ENCODE measurements at regions not wholly inside any gene's neighbourhood (a gene's known extent, or its start where the extent isn't known, plus 50 kb on each side); places are given as distances from the start of the nearest gene placed in this dataset.

- H3K79me2 ChIP-seq (ENCODE audit: insufficient read depth, low read length): no peaks in the 10 kb centered on the region
- CTCF ChIA-PET: no interaction called here
- BruUV-seq (replicated peaks): no TSS peak
- no peak overlapping the region for H3K27ac ChIP-seq (ENCODE audit: low read depth, low read length)
- intact Hi-C loops (cut with micrococcal nuclease): no loop called here
- TF ChIP-seq ELF1 (IDR thresholded peaks at IDR 0.05; ENCODE audit: borderline replicate concordance, low read depth) (no peak), YY1 (IDR thresholded peaks at IDR 0.05; ENCODE audit: extremely low read depth, insufficient replicate concordance, low read depth, low read length) (no peak), CEBPB (IDR thresholded peaks at IDR 0.05; ENCODE audit: low read depth) (no peak), ZBTB33 (IDR thresholded peaks at IDR 0.05; ENCODE audit: extremely low read depth, insufficient replicate concordance, low read length) (no peak), POLR2A (IDR thresholded peaks at IDR 0.05; ENCODE audit: borderline replicate concordance, extremely low read depth, insufficient read depth, insufficient read length) (no peak), RAD21 (IDR thresholded peaks at IDR 0.05; ENCODE audit: low read depth) (no peak), ATF3 (IDR thresholded peaks at IDR 0.05) (no peak), CTCF (IDR thresholded peaks at IDR 0.05 in 2 of 3, conservative IDR thresholded peaks at IDR 0.05 in 1 of 3; ENCODE audit: borderline replicate concordance in 1 of 3, insufficient read depth in 1 of 3, low read depth in 2 of 3, low read length in 2 of 3) (no peak), JUND (IDR thresholded peaks at IDR 0.05) (no peak), FOSL1 (IDR thresholded peaks at IDR 0.05; ENCODE audit: low read depth) (no peak), EZH2phosphoT487 (IDR thresholded peaks at IDR 0.05; ENCODE audit: borderline replicate concordance) (no peak), TCF7L2 (IDR thresholded peaks at IDR 0.05; ENCODE audit: borderline replicate concordance, extremely low read depth, insufficient read depth, insufficient read length) (no peak), MAX (IDR thresholded peaks at IDR 0.05) (no peak)
- H3K4me3 ChIP-seq (replicated peaks in 1 of 2; ENCODE audit: low read depth in 1 of 2, low read length in 2 of 2): no peak overlapping the region
- ATAC-seq (no peak), DNase-seq (ENCODE audit: low read depth, low spot score) (no peak)
- H3K4me2 ChIP-seq (ENCODE audit: low read length): no peak overlapping the region
- no peaks in the 10 kb centered on the region for H3K4me1 ChIP-seq (ENCODE audit: control insufficient read depth in 1 of 2, insufficient read depth in 2 of 2, low read length in 2 of 2)
- no peaks in the 10 kb centered on the region for H3K36me3 ChIP-seq (ENCODE audit: control insufficient read depth in 1 of 2, insufficient read depth in 2 of 2, low read length in 2 of 2)
- H2AFZ ChIP-seq (ENCODE audit: low read depth, low read length, poor library complexity, severe bottlenecking): no peak overlapping the region
- H3K27me3 ChIP-seq (ENCODE audit: insufficient read depth, low read length): no peaks in the 10 kb centered on the region
- no peaks in the 10 kb centered on the region for H4K20me1 ChIP-seq (ENCODE audit: insufficient read depth)
- H3K9me2 ChIP-seq (ENCODE audit: insufficient read depth): no peaks in the 10 kb centered on the region
- POLR2A ChIA-PET: no interaction called here
- RAD21 ChIA-PET (ENCODE audit: low non-redundant PET in 1 of 2, low total read pairs in 2 of 2, uncharacterized antibody in 2 of 2, unreplicated experiment in 2 of 2): no interaction called here
- no peak overlapping the region for H3K9ac ChIP-seq (ENCODE audit: low read length)
- no peaks in the 10 kb centered on the region for H3K9me3 ChIP-seq (ENCODE audit: control insufficient read depth in 1 of 2, insufficient read depth in 1 of 2, low read depth in 1 of 2, low read length in 2 of 2)
Measured at GRCh38 chr6:81531869-81532561, 220.5 kb downstream of the TENT5A start.
